GM19328 (cell line): ENCODE measurements at regions not wholly inside any gene's neighbourhood (a gene's known extent, or its start where the extent isn't known, plus 50 kb on each side); places are given as distances from the start of the nearest gene placed in this dataset.

Experiments used
- ATAC-seq: cut with Tn5 transposase; IDR thresholded peaks from one replicate; pipeline ENCODE4 v1.9.1; 2021; ENCODE audit warnings: mild to moderate bottlenecking, moderate library complexity; ENCODE audit not compliant: unreplicated experiment

- no peak for ATAC-seq
These were observed 142.3 kb downstream of the TLE3 start for GRCh38 chr15:69955240-69955894.

GRCh38 chr15:69956417-69956816, 141.3 kb downstream of the TLE3 start:
- no peak for ATAC-seq

- no peak for ATAC-seq
These were observed 140.5 kb downstream of the TLE3 start for GRCh38 chr15:69957175-69957574.

- ATAC-seq, result no peak
These were observed 139.1 kb downstream of the TLE3 start for GRCh38 chr15:69958496-69959084.

GRCh38 chr15:69962561-69962960, 135.2 kb downstream of the TLE3 start:
- ATAC-seq, result no peak

DNA sequence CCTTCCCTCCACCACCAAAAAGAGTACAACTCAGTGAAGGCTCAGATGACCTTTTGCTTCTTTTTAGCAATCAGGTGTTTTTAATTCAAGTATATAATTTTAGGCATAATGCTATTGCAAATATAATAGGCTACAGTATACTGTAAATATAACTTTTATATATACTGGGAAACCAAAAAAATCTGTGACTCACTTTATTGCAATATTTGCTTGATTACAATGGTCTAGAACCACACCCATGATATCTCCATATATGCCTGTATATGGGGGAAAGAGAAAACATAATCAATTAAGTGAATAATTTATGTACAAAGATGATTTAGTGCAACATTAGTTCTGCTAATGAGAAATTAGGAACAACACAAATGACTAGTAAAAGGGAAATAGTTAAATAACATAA, 134.3 kb downstream of the TLE3 start:
- no peak for ATAC-seq

- no peak for ATAC-seq
These were observed 125.9 kb downstream of the TLE3 start for GRCh38 chr15:69971771-69972170.

GRCh38 chr15:69972436-69972835, 125.3 kb downstream of the TLE3 start:
- no peak for ATAC-seq

GRCh38 chr15:69973102-69973714, 124.5 kb downstream of the TLE3 start:
- no peak for ATAC-seq

GRCh38 chr15:69973880-69974279, 123.8 kb downstream of the TLE3 start:
- ATAC-seq, result no peak

- ATAC-seq, result no peak
These were observed 123.4 kb downstream of the TLE3 start for GRCh38 chr15:69974321-69974720.

- ATAC-seq, result no peak
These were observed 121.2 kb downstream of the TLE3 start for GRCh38 chr15:69976366-69976994.

- ATAC-seq, result no peak
These were observed 119.1 kb downstream of the TLE3 start for GRCh38 chr15:69978603-69979002.

- ATAC-seq, result no peak
These were observed 118.5 kb downstream of the TLE3 start for GRCh38 chr15:69979262-69979661.

DNA sequence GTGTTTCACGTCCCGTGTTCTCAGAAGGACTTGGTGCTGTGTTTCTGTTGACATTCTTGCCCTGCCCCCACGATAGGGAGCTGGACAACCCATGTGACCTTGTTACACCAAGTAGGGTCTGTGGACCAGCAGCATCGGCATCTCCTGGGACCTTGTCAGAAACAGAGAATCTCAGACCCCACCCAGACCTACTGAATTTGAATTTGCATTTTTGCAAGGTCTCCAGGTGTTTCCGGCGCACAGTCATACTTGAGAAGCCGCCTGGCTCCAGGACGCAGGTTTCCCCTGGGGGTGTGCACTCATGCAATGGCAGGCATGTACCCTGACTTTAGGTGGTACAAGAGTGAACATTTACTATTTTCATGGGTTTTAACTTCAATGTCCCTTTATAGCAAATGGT, 117.9 kb downstream of the TLE3 start:
- peak; percentile 83 for ATAC-seq

- no peak for ATAC-seq
These were observed 117.2 kb downstream of the TLE3 start for GRCh38 chr15:69980341-69981059.

GRCh38 chr15:69982037-69982436, 115.7 kb downstream of the TLE3 start:
- ATAC-seq, result no peak

- ATAC-seq, result no peak
These were observed 113.9 kb downstream of the TLE3 start for GRCh38 chr15:69983696-69984265.

- ATAC-seq, result no peak
These were observed 109.9 kb downstream of the TLE3 start for GRCh38 chr15:69987492-69988489.
